ENCODE measurements at regions not wholly inside any gene's neighbourhood (a gene's known extent, or its start where the extent isn't known, plus 50 kb on each side); places are given as distances from the start of the nearest gene placed in this dataset.

DNA sequence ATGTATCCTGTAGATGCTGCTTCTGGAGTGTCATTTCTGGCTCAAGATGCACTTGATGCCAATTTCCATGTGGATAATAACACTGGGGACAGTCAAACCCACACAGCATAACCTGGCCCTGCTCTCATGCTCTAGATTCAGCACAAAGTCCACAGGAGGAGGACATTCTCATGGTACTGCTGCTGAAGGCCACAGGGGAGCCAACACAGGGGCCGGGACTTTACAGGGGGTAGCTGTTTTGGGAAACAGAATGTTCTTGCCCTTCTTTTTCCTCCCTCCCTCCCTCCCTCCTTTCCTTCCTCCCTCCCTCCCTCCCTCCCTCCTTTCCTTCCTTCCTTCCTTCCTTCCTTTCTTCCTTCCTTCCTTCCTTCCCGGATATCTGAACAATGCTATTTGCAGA, 477.4 kb downstream of the PDCD6IP start:
- TF ChIP-seq, protein P1, sequence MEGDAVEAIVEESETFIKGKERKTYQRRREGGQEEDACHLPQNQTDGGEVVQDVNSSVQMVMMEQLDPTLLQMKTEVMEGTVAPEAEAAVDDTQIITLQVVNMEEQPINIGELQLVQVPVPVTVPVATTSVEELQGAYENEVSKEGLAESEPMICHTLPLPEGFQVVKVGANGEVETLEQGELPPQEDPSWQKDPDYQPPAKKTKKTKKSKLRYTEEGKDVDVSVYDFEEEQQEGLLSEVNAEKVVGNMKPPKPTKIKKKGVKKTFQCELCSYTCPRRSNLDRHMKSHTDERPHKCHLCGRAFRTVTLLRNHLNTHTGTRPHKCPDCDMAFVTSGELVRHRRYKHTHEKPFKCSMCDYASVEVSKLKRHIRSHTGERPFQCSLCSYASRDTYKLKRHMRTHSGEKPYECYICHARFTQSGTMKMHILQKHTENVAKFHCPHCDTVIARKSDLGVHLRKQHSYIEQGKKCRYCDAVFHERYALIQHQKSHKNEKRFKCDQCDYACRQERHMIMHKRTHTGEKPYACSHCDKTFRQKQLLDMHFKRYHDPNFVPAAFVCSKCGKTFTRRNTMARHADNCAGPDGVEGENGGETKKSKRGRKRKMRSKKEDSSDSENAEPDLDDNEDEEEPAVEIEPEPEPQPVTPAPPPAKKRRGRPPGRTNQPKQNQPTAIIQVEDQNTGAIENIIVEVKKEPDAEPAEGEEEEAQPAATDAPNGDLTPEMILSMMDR (IDR thresholded peaks at IDR 0.05), result no peak
- TF ChIP-seq POLR2A (IDR thresholded peaks at IDR 0.05), result no peak

Measured in esophagus squamous epithelium (tissue), 4 donors.